LNCaP clone FGC (cell line): ENCODE measurements at regions not wholly inside any gene's neighbourhood (a gene's known extent, or its start where the extent isn't known, plus 50 kb on each side); places are given as distances from the start of the nearest gene placed in this dataset.

Source experiments
- DNase-seq: peaks from one replicate; pipeline ENCODE4 v3.0.0-alpha.2; 2011; ENCODE audit warnings: low read depth
- H3K4me3 ChIP-seq: 2 replicates; pipeline ENCODE4 v1.5.1; 2011; ENCODE audit warnings: mild to moderate bottlenecking, low read depth, low read length, control low read depth
- CTCF ChIP-seq: IDR thresholded peaks from 2 replicates; pipeline ENCODE4 v1.5.1; 2012; ENCODE audit warnings: mild to moderate bottlenecking; ENCODE audit not compliant: control insufficient read depth, insufficient read depth; ENCODE audit errors: extremely low read depth

DNA sequence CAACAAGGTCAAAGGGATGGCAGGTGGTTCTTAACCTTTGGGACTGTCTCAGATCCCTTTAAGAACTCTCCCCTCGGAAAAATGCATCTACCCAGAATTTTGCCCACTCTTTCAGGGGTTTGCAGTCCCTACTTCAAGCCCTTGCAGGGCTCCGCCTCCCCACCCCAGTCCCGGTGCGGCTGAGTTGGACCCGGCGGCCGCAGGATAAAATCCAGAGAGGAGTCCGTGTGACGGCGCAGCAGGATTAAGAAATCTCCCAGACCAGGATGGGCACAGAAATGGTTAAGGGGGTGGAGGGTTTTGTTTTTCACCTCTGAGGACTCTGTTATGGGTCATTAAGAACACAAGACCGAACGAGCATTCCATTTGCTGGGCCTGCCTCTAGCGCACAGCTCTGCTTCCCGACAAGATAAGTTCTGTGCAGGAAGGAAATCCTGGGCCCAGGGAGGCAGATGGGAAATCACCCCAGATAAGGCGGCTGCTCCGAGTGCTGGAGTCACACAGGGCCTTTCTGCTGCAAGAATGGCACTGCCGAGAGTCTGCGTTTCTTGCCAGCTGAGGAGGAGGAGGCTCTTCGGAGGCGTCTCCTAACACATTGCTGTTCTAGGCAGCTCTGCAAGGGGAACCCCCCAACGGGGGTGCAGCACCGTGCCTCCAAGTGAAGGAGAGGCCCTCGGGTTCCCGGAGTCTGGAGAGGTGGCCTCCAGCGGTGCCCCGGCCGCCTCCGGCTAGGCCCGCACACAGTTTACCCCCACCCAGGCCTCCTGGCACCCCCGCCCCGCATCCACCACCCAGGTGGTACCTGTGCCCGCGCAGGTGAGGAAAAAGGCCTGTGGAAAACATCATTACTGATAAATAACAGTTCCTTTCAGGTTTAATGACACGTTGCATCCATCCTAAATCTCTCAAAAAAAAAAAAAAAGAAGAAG lies 277.6 kb downstream of the BCOR start:
- TF ChIP-seq CTCF: no peak
- no peak overlapping the region for H3K4me3 ChIP-seq
- DNase-seq: no peak

GRCh38 chrX:39820938-39821708 lies 276.6 kb downstream of the BCOR start:
- DNase-seq: no peak
- no peak overlapping the region for H3K4me3 ChIP-seq
- no peak for TF ChIP-seq CTCF

DNA sequence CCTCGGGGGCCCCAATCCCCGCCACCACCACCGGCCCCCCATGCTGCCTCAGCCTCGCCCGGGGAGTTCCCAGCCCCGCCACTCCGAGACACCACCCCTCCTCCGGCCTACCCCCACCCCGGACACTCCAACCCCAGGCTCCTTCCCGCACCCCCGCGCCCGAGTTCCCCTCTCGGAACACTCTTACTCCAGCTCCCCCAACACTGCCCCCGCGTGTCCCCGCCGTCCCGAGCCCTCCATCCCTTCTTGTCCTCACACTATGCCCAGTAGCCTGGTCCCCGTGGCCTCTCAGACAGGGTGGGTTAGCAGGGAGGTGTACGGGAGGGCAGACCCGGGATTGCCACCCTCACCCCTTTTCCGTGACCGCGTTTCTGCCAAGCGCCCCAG lies 276.1 kb downstream of the BCOR start:
- DNase-seq: no peak
- H3K4me3 ChIP-seq: no peak overlapping the region
- TF ChIP-seq CTCF: no peak

- DNase-seq: no peak
- H3K4me3 ChIP-seq: no peak overlapping the region
Observed at GRCh38 chrX:39822133-39822748, 275.5 kb downstream of the BCOR start.

DNA sequence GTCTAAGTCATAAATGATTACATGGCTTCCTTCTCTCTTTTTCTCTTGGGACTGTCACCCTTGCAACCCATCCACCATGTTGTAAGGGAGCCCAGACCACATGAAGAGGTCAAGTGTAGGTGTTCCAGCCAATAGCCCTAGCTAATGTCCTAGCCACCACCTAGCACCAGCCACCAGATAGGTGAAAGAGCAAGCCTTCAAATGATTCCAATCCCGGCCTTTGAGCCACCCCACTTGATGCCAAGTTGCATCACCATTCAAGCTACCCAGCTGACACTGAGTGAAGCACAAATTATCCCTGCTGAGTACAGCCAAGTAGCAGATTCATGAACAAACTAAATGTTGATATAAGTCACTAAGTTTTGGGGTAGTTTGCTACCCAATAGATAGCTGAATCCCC lies 274.3 kb downstream of the BCOR start:
- no peak for DNase-seq
- TF ChIP-seq CTCF: no peak
- H3K4me3 ChIP-seq: no peak overlapping the region

More at GRCh38 chrX:39822133-39822748, 275.5 kb downstream of the BCOR start:
- no peak for TF ChIP-seq CTCF

DNA sequence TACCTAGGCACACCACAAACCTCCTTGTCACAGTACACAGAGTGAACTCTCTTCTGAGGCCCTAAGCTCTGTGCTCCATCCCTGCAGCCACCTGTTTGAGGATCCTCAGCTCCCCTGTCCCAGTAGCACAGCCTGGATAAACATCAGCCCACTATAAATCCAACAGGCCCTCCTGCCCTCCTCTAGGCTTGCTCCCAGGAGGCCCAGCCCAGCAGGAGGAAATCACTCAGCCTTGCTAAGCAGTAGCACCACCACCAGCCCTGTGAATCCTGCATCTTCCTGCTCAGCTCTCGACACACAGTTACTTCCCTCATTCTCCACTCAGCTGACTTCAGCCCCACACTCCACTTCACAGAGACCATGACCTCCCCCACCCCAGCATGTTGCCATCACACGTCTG lies 273.9 kb downstream of the BCOR start:
- H3K4me3 ChIP-seq: no peak overlapping the region
- no peak for TF ChIP-seq CTCF
- DNase-seq: no peak
